ENCODE measurements at regions not wholly inside any gene's neighbourhood (a gene's known extent, or its start where the extent isn't known, plus 50 kb on each side); places are given as distances from the start of the nearest gene placed in this dataset.

GRCh38 chr5:9845185-9845584 lies 215.0 kb upstream of the TAS2R1 start:
- Histone ChIP-seq H3K36me3 (ENCODE audit: control insufficient read depth, insufficient read depth, low read length) (no peaks in the 10 kb centered on the region), H2BK15ac (ENCODE audit: low read depth, low read length) (no peak overlapping the region), H3K23ac (ENCODE audit: low read depth, low read length) (no peak overlapping the region), H4K5ac (ENCODE audit: low read depth, low read length) (no peak overlapping the region), H3K27ac (ENCODE audit: insufficient read depth, low read length) (no peak overlapping the region), H4K91ac (ENCODE audit: insufficient read depth, low read depth, low read length) (no peak overlapping the region), H3K18ac (ENCODE audit: low read depth, low read length) (no peak overlapping the region), H3K56ac (ENCODE audit: extremely low read depth, insufficient read depth, low read length) (no peak overlapping the region), H2AK9ac (replicated peaks; ENCODE audit: low read depth, low read length, poor library complexity) (no peak overlapping the region), H3K79me1 (ENCODE audit: low read depth in 1 of 2, low read length in 2 of 2) (no peaks in the 10 kb centered on the region), H2AFZ (replicated peaks; ENCODE audit: low read length, poor library complexity) (no peak overlapping the region), H3K4me2 (ENCODE audit: low read depth, low read length) (no peak overlapping the region), H2BK5ac (ENCODE audit: low read depth, low read length, poor library complexity, severe bottlenecking) (no peak overlapping the region), H3K4me1 (ENCODE audit: control insufficient read depth, insufficient read depth, low read length) (no peaks in the 10 kb centered on the region), H3K4ac (ENCODE audit: low read depth, low read length) (no peak overlapping the region), H4K8ac (ENCODE audit: low read depth in 2 of 2, low read length in 2 of 2) (no peak overlapping the region), H2AK5ac (ENCODE audit: low read depth, low read length) (no peak overlapping the region), H3K9me3 (ENCODE audit: control insufficient read depth, insufficient read depth, low read length) (peaks cover 7% of the 10 kb centered on the region), H3K9ac (ENCODE audit: low read depth, low read length) (no peak overlapping the region), H3K27me3 (ENCODE audit: control insufficient read depth, insufficient read depth, low read length) (no peaks in the 10 kb centered on the region; the same call in 1 of the 2 replicates), H3K9me1 (ENCODE audit: insufficient read depth, low read length) (no peaks in the 10 kb centered on the region), H2BK20ac (ENCODE audit: low read depth, low read length) (no peak overlapping the region), H2BK120ac (ENCODE audit: low read depth, low read length) (no peak overlapping the region), H4K20me1 (ENCODE audit: insufficient read depth, low read length) (no peaks in the 10 kb centered on the region), H3K4me3 (ENCODE audit: insufficient read depth, low read depth, low read length) (no peak overlapping the region), H3K14ac (replicated peaks; ENCODE audit: low read depth, low read length) (no peak overlapping the region)
- TF ChIP-seq POLR2A (IDR thresholded peaks at IDR 0.05; ENCODE audit: low read depth, low read length): no peak
- TF ChIP-seq SMC3 (IDR thresholded peaks at IDR 0.05; ENCODE audit: low read depth, low read length): no peak
- TF ChIP-seq, protein P1, sequence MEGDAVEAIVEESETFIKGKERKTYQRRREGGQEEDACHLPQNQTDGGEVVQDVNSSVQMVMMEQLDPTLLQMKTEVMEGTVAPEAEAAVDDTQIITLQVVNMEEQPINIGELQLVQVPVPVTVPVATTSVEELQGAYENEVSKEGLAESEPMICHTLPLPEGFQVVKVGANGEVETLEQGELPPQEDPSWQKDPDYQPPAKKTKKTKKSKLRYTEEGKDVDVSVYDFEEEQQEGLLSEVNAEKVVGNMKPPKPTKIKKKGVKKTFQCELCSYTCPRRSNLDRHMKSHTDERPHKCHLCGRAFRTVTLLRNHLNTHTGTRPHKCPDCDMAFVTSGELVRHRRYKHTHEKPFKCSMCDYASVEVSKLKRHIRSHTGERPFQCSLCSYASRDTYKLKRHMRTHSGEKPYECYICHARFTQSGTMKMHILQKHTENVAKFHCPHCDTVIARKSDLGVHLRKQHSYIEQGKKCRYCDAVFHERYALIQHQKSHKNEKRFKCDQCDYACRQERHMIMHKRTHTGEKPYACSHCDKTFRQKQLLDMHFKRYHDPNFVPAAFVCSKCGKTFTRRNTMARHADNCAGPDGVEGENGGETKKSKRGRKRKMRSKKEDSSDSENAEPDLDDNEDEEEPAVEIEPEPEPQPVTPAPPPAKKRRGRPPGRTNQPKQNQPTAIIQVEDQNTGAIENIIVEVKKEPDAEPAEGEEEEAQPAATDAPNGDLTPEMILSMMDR (conservative IDR thresholded peaks at IDR 0.05; ENCODE audit: low read depth, low read length): no peak
- TF ChIP-seq BHLHE40 (IDR thresholded peaks at IDR 0.05; ENCODE audit: low read depth, low read length): no peak
- no peak for TF ChIP-seq FOS (IDR thresholded peaks at IDR 0.05; ENCODE audit: low read depth, low read length)
- TF ChIP-seq, protein P2, sequence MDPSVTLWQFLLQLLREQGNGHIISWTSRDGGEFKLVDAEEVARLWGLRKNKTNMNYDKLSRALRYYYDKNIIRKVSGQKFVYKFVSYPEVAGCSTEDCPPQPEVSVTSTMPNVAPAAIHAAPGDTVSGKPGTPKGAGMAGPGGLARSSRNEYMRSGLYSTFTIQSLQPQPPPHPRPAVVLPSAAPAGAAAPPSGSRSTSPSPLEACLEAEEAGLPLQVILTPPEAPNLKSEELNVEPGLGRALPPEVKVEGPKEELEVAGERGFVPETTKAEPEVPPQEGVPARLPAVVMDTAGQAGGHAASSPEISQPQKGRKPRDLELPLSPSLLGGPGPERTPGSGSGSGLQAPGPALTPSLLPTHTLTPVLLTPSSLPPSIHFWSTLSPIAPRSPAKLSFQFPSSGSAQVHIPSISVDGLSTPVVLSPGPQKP (IDR thresholded peaks at IDR 0.05; ENCODE audit: borderline replicate concordance, low read depth, low read length): no peak
- TF ChIP-seq MXI1 (IDR thresholded peaks at IDR 0.05; ENCODE audit: borderline replicate concordance, low read depth, low read length): no peak
- no peak for TF ChIP-seq RCOR1 (IDR thresholded peaks at IDR 0.05; ENCODE audit: insufficient replicate concordance, low read length)
- no TSS peak for BruUV-seq (replicated peaks)
- intact Hi-C loops (cut with micrococcal nuclease) (no loop called here), in situ Hi-C loops (cut with MboI; ENCODE audit: low sequenced_read_pairs) (no loop called here), dilution Hi-C loops (cut with HindIII; ENCODE audit: low sequenced_read_pairs, unreplicated experiment) (no loop called here)
- no peak for ATAC-seq (ENCODE audit: low read depth)
- POLR2A ChIA-PET (ENCODE audit: unreplicated experiment): interaction anchor here (0.6 kb wide), 1 partner anchor 7 kb away, joined by 3 read pairs; no protein-coding TSS in a partner anchor
- no peak for DNase-seq
- CTCF ChIA-PET: no interaction called here
- WGBS, 2 experiments (ENCODE audit: extremely low coverage in 2 of 2, insufficient read length in 1 of 2): no CpG with 5 or more reads among the region's 2 CpGs

Measured in IMR-90 (cell line).